Panc1 (cell line): ENCODE measurements at regions not wholly inside any gene's neighbourhood (a gene's known extent, or its start where the extent isn't known, plus 50 kb on each side); places are given as distances from the start of the nearest gene placed in this dataset.

Experiments used
- ATAC-seq: fragments of 200-7000 bp; cut with Tn5 transposase; 2 replicates; pipeline ENCODE4 v1.9.1; 2020; ENCODE audit warnings: mild to moderate bottlenecking, moderate library complexity
- BruUV-seq: library from RNA; stranded (reverse); fragments of 400-500 nt; replicated peaks from 2 replicates; lab custom pipeline; 2021; lab: Mats Ljungman, UMichigan
- CTCF ChIA-PET: fragments of 300-600 bp; sonication (Branson Sonifier 250); formaldehyde crosslinking; loops from one replicate; lab custom pipeline; 2022; ENCODE audit warnings: antibody characterized with exemption; lab: Charles Lee
- POLR2A ChIA-PET: fragments of 300-600 bp; sonication (Branson Sonifier 250); formaldehyde crosslinking; loops from one replicate; lab custom pipeline; 2022; ENCODE audit warnings: antibody characterized with exemption; lab: Charles Lee
- DNase-seq: peaks from one replicate; pipeline ENCODE4 v3.0.0-alpha.2; 2010; ENCODE audit warnings: low read depth, low spot score
- H3K27ac ChIP-seq: 2 replicates; pipeline ENCODE4 v1.5.1; 2011; ENCODE audit warnings: mild to moderate bottlenecking, low read length, inconsistent platforms
- H3K27me3 ChIP-seq: fragments of 200-500 bp; sonication (Bioruptor generic); 2 replicates; pipeline ENCODE4 v1.6.0; 2014; ENCODE audit warnings: low read length, inconsistent platforms; ENCODE audit not compliant: control insufficient read depth, insufficient read depth
- H3K36me3 ChIP-seq: fragments of 200-500 bp; sonication (Bioruptor generic); 2 replicates; pipeline ENCODE4 v1.5.1; 2014; ENCODE audit warnings: inconsistent platforms, mild to moderate bottlenecking, low read length, moderate library complexity; ENCODE audit not compliant: control insufficient read depth, insufficient read depth
- H3K4me1 ChIP-seq: 2 replicates; pipeline ENCODE4 v1.5.1; 2011; ENCODE audit warnings: inconsistent platforms, mild to moderate bottlenecking, low read length, moderate library complexity; ENCODE audit not compliant: control insufficient read depth, insufficient read depth
- H3K4me3 ChIP-seq, 2 experiments: 2 replicates each; pipeline ENCODE4 v1.5.1; 2011 to 2012; ENCODE audit warnings: low read depth in 2 of 2, low read length in 2 of 2, mild to moderate bottlenecking in 2 of 2, inconsistent platforms in 1 of 2, moderate library complexity in 1 of 2
- H3K9me3 ChIP-seq: fragments of 200-500 bp; sonication (Bioruptor generic); 2 replicates; pipeline ENCODE4 v1.5.1; 2014; ENCODE audit warnings: low read depth, mild to moderate bottlenecking, inconsistent platforms, low read length, moderate library complexity; ENCODE audit not compliant: control insufficient read depth, insufficient read depth
- POLR2AphosphoS5 ChIP-seq: IDR thresholded peaks from 2 replicates; pipeline ENCODE4 v1.6.1; 2012; ENCODE audit warnings: mild to moderate bottlenecking, low read depth, low read length, moderate library complexity
- REST ChIP-seq, 2 experiments: IDR thresholded peaks; 2 replicates each; pipeline ENCODE4 v1.6.1; 2011 to 2012; ENCODE audit warnings: low read depth in 2 of 2, control low read depth in 1 of 2, low read length in 1 of 2, mild to moderate bottlenecking in 1 of 2, moderate library complexity in 1 of 2; ENCODE audit not compliant: insufficient read depth in 1 of 2
- SIN3A ChIP-seq: IDR thresholded peaks from 2 replicates; pipeline ENCODE4 v1.6.1; 2012; ENCODE audit warnings: low read depth, mild to moderate bottlenecking, low read length, moderate library complexity, borderline replicate concordance; ENCODE audit not compliant: insufficient read depth
- TCF7L2 ChIP-seq: IDR thresholded peaks from 2 replicates; pipeline ENCODE4 v1.6.1; 2011; ENCODE audit warnings: mild to moderate bottlenecking, low read depth, low read length, inconsistent platforms
- in situ Hi-C: cut with HindIII; loops from 2 replicates; pipeline ENCODE4 v1.10.0; 2016; ENCODE audit warnings: low sequenced_read_pairs, low pct_unique_long_range_greater_than_20kb
- intact Hi-C: fragments of 100-400 bp; cut with micrococcal nuclease; formaldehyde crosslinking; loops from one replicate; pipeline ENCODE4 v1.10.0; 2022; ENCODE audit not compliant: unreplicated experiment
- TF ChIP-seq, protein P1 (sequence below): fragments of 450-650 bp; IDR thresholded peaks from 2 replicates; pipeline ENCODE4 v1.5.1; 2017; ENCODE audit warnings: mild to moderate bottlenecking

GRCh38 chr4:10272511-10272910 is 155.9 kb upstream of the WDR1 start:
- CTCF ChIA-PET: no interaction called here
- ATAC-seq: no peak

DNA sequence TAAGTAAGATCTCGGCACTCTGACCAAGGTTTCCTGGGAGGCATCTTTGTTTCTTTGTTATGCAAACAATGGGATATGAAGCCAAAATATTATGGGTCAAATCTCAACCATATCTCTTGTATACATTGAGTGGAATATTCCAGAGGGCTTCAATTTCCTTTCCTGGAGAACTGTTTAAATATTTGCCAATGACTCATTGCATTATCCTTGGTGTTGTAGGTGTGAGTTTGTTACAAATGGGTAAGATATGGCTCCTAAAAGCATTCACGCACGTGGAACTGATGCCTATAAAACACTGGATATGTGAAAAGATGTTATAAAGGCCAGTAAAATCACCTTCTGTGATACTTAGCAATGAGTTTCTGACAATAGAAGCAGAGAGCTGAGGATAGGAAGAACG is 150.5 kb upstream of the WDR1 start:
- Histone ChIP-seq H3K27me3 (no peaks in the 10 kb centered on the region; the same call in 1 of the 2 replicates), H3K9me3 (no peaks in the 10 kb centered on the region), H3K4me1 (no peaks in the 10 kb centered on the region), H3K4me3 (no peak overlapping the region), H3K36me3 (no peaks in the 10 kb centered on the region), H3K27ac (no peak overlapping the region)
- CTCF ChIA-PET: no interaction called here
- intact Hi-C loops (no loop called here), in situ Hi-C loops (no loop called here)
- no TSS peak for BruUV-seq
- ATAC-seq: no peak
- POLR2A ChIA-PET: no interaction called here
- TF ChIP-seq REST (IDR thresholded peaks at IDR 0.05; ENCODE audit: insufficient read depth in 1 of 2, low read depth in 2 of 2, low read length in 1 of 2): no peak
- no peak for TF ChIP-seq TCF7L2
- TF ChIP-seq, protein P1, sequence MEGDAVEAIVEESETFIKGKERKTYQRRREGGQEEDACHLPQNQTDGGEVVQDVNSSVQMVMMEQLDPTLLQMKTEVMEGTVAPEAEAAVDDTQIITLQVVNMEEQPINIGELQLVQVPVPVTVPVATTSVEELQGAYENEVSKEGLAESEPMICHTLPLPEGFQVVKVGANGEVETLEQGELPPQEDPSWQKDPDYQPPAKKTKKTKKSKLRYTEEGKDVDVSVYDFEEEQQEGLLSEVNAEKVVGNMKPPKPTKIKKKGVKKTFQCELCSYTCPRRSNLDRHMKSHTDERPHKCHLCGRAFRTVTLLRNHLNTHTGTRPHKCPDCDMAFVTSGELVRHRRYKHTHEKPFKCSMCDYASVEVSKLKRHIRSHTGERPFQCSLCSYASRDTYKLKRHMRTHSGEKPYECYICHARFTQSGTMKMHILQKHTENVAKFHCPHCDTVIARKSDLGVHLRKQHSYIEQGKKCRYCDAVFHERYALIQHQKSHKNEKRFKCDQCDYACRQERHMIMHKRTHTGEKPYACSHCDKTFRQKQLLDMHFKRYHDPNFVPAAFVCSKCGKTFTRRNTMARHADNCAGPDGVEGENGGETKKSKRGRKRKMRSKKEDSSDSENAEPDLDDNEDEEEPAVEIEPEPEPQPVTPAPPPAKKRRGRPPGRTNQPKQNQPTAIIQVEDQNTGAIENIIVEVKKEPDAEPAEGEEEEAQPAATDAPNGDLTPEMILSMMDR: no peak
- no peak for TF ChIP-seq POLR2AphosphoS5
- TF ChIP-seq SIN3A: no peak
- DNase-seq: no peak

More at GRCh38 chr4:10272511-10272910, 155.9 kb upstream of the WDR1 start:
- in situ Hi-C loops (no loop called here), intact Hi-C loops (no loop called here)
- POLR2A ChIA-PET: no interaction called here
- no peak overlapping the region for H3K4me3 ChIP-seq
- H3K27me3 ChIP-seq: no peaks in the 10 kb centered on the region; the same call in 1 of the 2 replicates
- H3K27ac ChIP-seq: no peak overlapping the region
- no peaks in the 10 kb centered on the region for H3K36me3 ChIP-seq
- BruUV-seq: no TSS peak
- H3K4me1 ChIP-seq: no peaks in the 10 kb centered on the region
- no peaks in the 10 kb centered on the region for H3K9me3 ChIP-seq
- DNase-seq: no peak
- TF ChIP-seq SIN3A (no peak), TCF7L2 (no peak), REST (IDR thresholded peaks at IDR 0.05; ENCODE audit: insufficient read depth in 1 of 2, low read depth in 2 of 2, low read length in 1 of 2) (no peak), POLR2AphosphoS5 (no peak)
- TF ChIP-seq, protein P1: no peak
